ENCODE measurements at regions not wholly inside any gene's neighbourhood (a gene's known extent, or its start where the extent isn't known, plus 50 kb on each side); places are given as distances from the start of the nearest gene placed in this dataset.

DNA sequence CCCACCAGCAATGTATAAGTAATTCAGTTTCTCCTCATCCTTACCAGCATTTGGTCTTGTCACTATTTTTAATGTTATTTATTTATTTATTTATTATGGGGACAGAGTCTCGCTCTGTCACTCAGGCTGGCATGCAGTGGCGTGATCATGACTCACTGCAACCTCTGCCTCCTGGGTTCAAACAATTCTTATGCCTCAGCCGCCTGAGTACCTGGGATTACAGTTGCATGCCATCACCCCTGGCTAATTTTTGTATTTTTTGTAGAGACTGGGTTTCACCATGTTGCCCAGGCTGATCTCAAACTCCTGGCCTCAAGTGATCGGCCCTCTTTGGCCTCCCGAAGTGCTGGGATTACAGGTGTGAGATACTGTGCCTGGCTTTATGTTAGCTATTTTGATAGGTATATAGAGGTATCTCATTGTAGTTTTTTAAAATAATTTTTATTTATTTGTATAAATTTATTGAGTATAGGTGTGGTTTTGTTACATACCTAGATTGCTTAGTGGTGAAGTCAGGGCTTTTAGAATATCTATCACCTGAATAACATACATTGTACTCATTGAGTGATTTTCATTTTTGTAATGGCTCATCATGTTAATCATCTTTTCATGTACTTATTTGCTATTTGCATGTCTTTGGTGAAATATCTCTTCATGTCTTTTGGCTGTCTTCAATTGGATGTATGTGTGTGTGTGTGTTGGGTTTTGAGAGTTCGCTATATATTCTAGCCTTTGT lies 53.3 kb downstream of the TANC2 start:
- TF ChIP-seq CTCF (IDR thresholded peaks at IDR 0.05), result no peak
- no peak for TF ChIP-seq EP300 (IDR thresholded peaks at IDR 0.05)
- no peak for TF ChIP-seq POLR2A (IDR thresholded peaks at IDR 0.05)

All from ovary (tissue), 3 donors.